Karpas-422 (cell line): ENCODE measurements at regions not wholly inside any gene's neighbourhood (a gene's known extent, or its start where the extent isn't known, plus 50 kb on each side); places are given as distances from the start of the nearest gene placed in this dataset.

Experiments
- DNase-seq: peaks from one replicate; pipeline ENCODE4 v3.0.0-alpha.2; 2015
- H2AFZ ChIP-seq: fragments of 200-600 bp; sonication (generic); 2 replicates; pipeline ENCODE4 v1.6.1; 2014; ENCODE audit warnings: antibody characterized with exemption, low read length, mixed read lengths
- H3K27ac ChIP-seq: fragments of 200-600 bp; sonication (generic); 2 replicates; pipeline ENCODE4 v1.5.1; 2014; ENCODE audit warnings: mild to moderate bottlenecking, low read length, moderate library complexity
- H3K27me3 ChIP-seq: fragments of 200-600 bp; sonication (generic); 2 replicates; pipeline ENCODE4 v1.6.1; 2014; ENCODE audit warnings: low read length, mixed read lengths
- H3K36me3 ChIP-seq: fragments of 200-600 bp; sonication (generic); 2 replicates; pipeline ENCODE4 v1.6.1; 2014; ENCODE audit warnings: low read length, mixed read lengths; ENCODE audit not compliant: insufficient read depth
- H3K4me1 ChIP-seq: fragments of 200-600 bp; sonication (generic); 2 replicates; pipeline ENCODE4 v1.6.1; 2014; ENCODE audit warnings: mild to moderate bottlenecking, low read length, mixed read lengths
- H3K4me2 ChIP-seq: fragments of 200-600 bp; sonication (generic); 2 replicates; pipeline ENCODE4 v1.6.1; 2014; ENCODE audit warnings: low read length, low read depth, mild to moderate bottlenecking; ENCODE audit not compliant: poor library complexity, severe bottlenecking
- H3K4me3 ChIP-seq: fragments of 200-600 bp; sonication (generic); 2 replicates; pipeline ENCODE4 v1.5.1; 2014; ENCODE audit warnings: mild to moderate bottlenecking, antibody characterized with exemption, low read length, mixed read lengths
- H3K79me2 ChIP-seq: fragments of 200-600 bp; sonication (generic); 2 replicates; pipeline ENCODE4 v1.6.1; 2014; ENCODE audit warnings: mild to moderate bottlenecking, low read length, mixed read lengths
- H3K9ac ChIP-seq: fragments of 200-600 bp; sonication (generic); 2 replicates; pipeline ENCODE4 v1.6.0; 2014; ENCODE audit warnings: low read length
- H3K9me2 ChIP-seq: fragments of 200-600 bp; sonication (generic), shearing (Covaris generic); replicated peaks from 2 replicates; pipeline ENCODE4 v1.6.0; 2014; ENCODE audit warnings: mild to moderate bottlenecking, low read length, moderate library complexity; ENCODE audit not compliant: insufficient read depth
- H3K9me3 ChIP-seq: fragments of 300-700, 200-600 bp; sonication (generic); 2 replicates; pipeline ENCODE4 v1.6.1; 2014; ENCODE audit warnings: low read length, mixed read lengths
- H4K20me1 ChIP-seq: fragments of 200-600 bp; sonication (generic); 2 replicates; pipeline ENCODE4 v1.6.1; 2014; ENCODE audit warnings: mild to moderate bottlenecking, antibody characterized with exemption, low read length, low read depth; ENCODE audit not compliant: insufficient read depth

DNA sequence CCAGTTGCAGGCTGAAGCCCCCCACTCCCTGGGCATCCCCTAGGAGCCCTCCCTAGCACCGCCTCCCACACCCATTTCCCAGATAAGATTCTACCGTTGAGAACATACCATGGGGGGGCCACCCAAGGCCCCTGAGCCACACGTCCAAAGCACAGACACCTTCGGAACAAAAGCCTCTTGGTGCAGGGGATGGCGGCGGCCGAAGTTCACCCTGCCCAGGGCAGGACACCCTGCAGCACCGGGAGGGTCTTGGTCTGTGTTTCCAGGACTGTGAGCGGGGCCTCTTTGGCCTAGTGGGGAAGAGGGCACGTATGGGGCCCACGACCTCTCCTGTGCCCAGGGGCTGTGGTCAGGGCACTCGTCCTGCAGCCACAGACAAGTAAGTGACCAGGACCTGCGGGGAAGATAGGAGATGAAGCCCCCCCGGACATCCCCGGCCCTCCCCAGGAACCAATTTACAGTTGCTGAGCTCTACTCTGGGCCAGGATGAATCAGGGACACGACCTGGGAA is 154.3 kb upstream of the C14orf180 start:
- H3K27me3 ChIP-seq = no peaks in the 10 kb centered on the region; the same call in 1 of the 2 replicates

DNA sequence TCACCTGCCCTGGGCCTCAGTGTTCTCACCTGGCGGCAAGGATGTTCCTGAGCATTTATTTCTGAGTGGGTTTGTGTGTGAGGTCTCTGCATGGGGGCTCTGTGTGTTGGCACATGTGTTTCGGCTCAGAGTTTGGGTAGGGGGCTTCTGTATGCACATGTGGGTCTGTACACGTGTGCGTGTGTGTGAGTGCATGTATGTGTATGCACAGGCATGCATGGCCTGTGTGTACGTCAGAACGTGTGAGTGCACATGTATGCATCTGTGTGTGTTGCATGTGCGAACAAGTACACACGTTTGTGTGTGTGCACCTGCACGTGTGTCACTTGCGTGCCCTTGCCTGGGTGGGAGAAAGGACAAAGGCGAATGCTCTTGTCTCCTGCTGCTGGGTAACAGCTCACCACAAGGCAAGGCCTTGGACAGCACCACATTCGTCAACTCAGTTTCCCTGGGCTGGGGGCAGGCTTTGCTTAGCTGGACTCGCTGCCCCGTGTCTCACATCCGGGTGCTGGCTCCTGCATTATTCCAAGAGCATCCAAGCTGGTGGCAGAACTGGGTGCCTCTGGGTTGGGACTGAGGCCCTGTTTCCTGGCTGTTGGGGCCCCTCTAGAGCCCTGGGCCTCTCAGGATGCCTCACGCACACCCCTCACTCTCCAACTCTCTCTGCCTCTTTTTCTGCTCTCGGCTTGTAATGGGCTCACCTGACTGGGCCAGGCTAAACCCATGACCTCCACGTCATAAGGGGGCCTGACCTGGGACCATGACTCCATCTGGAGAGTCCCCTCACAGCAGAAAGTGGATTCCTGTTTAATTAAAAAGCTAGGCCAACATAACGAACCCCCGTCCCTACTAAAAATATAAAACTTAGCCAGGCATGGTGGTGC is 153.6 kb upstream of the C14orf180 start:
- Histone ChIP-seq H4K20me1 (no peaks in the 10 kb centered on the region; the same call in 1 of the 2 replicates), H3K27ac (no peak overlapping the region), H3K9ac (no peak overlapping the region), H3K4me3 (no peak overlapping the region), H3K9me3 (no peaks in the 10 kb centered on the region), H3K4me1 (peaks cover 23% of the 10 kb centered on the region), H3K4me2 (no peak overlapping the region), H3K79me2 (no peaks in the 10 kb centered on the region), H3K36me3 (no peaks in the 10 kb centered on the region), H2AFZ (no peak overlapping the region), H3K27me3 (no peaks in the 10 kb centered on the region; the same call in 1 of the 2 replicates), H3K9me2 (no peaks in the 10 kb centered on the region)
- DNase-seq = no peak

More for the DNA sequence above, 154.3 kb upstream of the C14orf180 start:
- H4K20me1 ChIP-seq = no peaks in the 10 kb centered on the region; the same call in 1 of the 2 replicates
- no peaks in the 10 kb centered on the region for H3K36me3 ChIP-seq
- no peak overlapping the region for H3K4me3 ChIP-seq
- H3K79me2 ChIP-seq = no peaks in the 10 kb centered on the region
- H3K9me3 ChIP-seq = no peaks in the 10 kb centered on the region
- no peak overlapping the region for H3K27ac ChIP-seq
- no peak overlapping the region for H2AFZ ChIP-seq
- no peaks in the 10 kb centered on the region for H3K9me2 ChIP-seq
- peaks cover 29% of the 10 kb centered on the region for H3K4me1 ChIP-seq
- no peak overlapping the region for H3K9ac ChIP-seq
- DNase-seq = no peak
- H3K4me2 ChIP-seq = no peak overlapping the region

DNA sequence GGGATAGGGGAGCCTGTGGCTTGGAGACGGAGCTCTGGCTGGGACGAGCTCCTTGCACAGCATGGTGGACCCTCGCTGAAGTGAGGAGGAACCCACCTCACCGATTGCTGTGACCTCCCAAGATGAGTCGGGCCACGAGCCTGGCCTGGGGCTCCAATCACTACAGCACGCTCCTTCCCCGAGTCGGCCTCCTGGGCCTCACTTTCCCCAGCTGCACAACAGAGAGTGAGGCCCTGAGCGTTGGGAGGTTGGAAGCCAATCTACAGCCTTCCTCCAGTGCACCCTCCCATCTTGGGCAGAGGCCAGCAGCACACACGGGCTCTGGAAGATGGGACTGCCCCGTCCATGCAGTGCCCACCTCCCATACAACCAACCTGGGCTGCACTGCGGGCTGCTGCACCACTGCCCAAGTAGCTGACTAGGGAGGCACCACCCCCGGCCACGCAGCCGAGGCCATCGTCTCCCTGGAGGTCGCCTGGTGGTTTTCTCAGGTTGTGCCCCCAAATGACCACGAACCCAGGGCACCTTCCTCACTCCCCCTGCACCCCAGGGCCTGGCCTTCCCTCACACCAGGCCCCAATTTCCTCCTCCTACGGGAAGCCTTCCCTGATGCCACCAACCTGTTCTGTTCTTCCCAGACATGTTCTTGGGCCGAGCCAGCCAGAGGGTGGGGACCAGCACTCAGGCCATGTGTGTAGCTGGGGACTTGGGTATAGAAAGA is 152.3 kb upstream of the C14orf180 start:
- H3K9me2 ChIP-seq = no peaks in the 10 kb centered on the region
- H2AFZ ChIP-seq = no peak overlapping the region
- no peaks in the 10 kb centered on the region; the same call in 1 of the 2 replicates for H3K27me3 ChIP-seq
- no peaks in the 10 kb centered on the region for H3K79me2 ChIP-seq
- DNase-seq = no peak
- H4K20me1 ChIP-seq = no peaks in the 10 kb centered on the region; the same call in 1 of the 2 replicates
- no peak overlapping the region for H3K9ac ChIP-seq
- peaks cover 23% of the 10 kb centered on the region for H3K4me1 ChIP-seq
- H3K4me2 ChIP-seq = no peak overlapping the region
- no peak overlapping the region for H3K27ac ChIP-seq
- no peak overlapping the region for H3K4me3 ChIP-seq
- no peaks in the 10 kb centered on the region for H3K9me3 ChIP-seq
- no peaks in the 10 kb centered on the region for H3K36me3 ChIP-seq

DNA sequence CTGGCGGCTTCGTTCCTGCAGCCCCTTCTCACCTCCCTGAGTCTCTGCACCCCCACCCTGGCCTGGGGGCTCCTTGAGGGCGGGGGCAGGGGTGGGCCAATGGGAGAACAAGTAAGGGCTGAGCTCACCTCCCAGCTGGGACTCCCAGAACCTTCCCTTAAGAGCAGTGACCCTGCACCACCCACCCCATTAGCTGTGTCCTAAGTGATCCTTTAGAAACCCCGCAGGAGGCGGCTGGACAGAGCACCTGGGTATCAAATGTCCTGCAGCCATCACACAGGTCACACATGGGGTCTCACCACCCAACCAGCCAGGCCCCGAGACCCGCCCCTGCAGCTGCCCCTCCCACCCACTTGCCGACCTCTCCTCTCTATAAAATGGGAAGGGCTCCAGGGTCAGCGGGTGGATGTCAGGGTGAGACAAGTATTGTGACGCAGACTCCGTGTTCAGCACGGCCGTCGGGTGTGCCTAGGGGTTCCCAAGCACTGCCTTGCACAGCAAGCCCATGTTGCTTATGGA is 151.2 kb upstream of the C14orf180 start:
- H3K27ac ChIP-seq = no peak overlapping the region
- no peak overlapping the region for H3K9ac ChIP-seq
- H3K27me3 ChIP-seq = no peaks in the 10 kb centered on the region; the same call in 1 of the 2 replicates
- no peak overlapping the region for H3K4me3 ChIP-seq
- no peaks in the 10 kb centered on the region for H3K9me2 ChIP-seq
- no peaks in the 10 kb centered on the region for H3K36me3 ChIP-seq
- H3K9me3 ChIP-seq = no peaks in the 10 kb centered on the region
- no peaks in the 10 kb centered on the region for H3K79me2 ChIP-seq
- no peak for DNase-seq
- no peak overlapping the region for H2AFZ ChIP-seq
- peaks cover 23% of the 10 kb centered on the region for H3K4me1 ChIP-seq
- H3K4me2 ChIP-seq = no peak overlapping the region
- no peaks in the 10 kb centered on the region; the same call in 1 of the 2 replicates for H4K20me1 ChIP-seq

DNA sequence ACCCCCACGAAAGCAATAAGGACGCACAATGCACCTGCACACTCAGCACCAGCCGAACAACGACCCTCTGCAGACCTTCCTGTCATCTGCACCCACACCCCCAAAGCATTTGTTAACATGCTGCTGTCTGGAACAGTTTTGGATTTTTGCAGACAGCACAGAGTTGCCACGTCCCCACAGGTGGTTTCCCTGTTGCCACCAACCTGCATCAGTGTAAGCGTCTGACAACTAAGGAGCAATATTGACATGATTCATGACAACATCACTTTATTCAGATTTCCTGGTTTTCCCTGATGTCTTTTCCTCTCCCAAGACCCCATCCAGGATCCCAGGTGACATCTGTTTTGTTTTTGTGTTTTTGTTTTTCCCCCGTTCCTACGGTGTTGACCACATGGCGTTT is 150.7 kb upstream of the C14orf180 start:
- Histone ChIP-seq H3K4me3 (no peak overlapping the region), H3K9me3 (no peaks in the 10 kb centered on the region), H3K27me3 (no peaks in the 10 kb centered on the region; the same call in 1 of the 2 replicates), H3K79me2 (no peaks in the 10 kb centered on the region), H3K27ac (no peak overlapping the region), H3K9ac (no peak overlapping the region), H3K9me2 (no peaks in the 10 kb centered on the region), H2AFZ (no peak overlapping the region), H3K4me1 (peaks cover 23% of the 10 kb centered on the region), H3K36me3 (no peaks in the 10 kb centered on the region), H3K4me2 (no peak overlapping the region), H4K20me1 (no peaks in the 10 kb centered on the region; the same call in 1 of the 2 replicates)
- no peak for DNase-seq

DNA sequence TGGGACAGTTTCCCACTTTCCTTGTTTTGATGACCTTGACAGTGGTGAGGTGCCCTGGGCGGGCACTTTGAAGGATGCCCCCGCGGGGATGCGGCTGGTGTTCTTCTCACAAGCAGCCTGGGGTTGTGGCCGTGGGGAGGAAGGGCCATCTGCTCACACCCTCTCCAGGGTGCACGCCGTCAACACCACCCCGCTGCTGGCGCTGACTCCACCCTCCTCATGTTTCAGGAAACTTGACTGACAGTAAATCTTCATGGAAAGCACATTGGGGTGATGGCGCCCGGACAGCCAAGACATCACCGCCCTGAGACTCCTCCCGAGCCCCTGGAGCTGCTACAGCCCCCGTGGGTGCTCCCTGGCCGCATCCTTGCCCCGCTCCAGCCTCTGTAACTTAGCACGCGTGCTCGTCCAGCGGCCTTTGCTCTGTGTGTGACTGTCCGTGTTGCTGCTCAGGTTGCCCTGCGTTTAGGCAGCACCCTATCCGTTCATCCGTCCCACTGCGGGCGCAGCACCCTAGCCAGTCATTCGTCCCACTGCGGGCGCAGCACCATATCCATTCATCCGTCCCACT is 150.2 kb upstream of the C14orf180 start:
- H4K20me1 ChIP-seq = no peaks in the 10 kb centered on the region; the same call in 1 of the 2 replicates
- H3K4me3 ChIP-seq = no peak overlapping the region
- peaks cover 22% of the 10 kb centered on the region for H3K4me1 ChIP-seq
- no peak overlapping the region for H3K9ac ChIP-seq
- no peaks in the 10 kb centered on the region for H3K36me3 ChIP-seq
- H3K79me2 ChIP-seq = no peaks in the 10 kb centered on the region
- no peaks in the 10 kb centered on the region for H3K9me2 ChIP-seq
- no peaks in the 10 kb centered on the region; the same call in 1 of the 2 replicates for H3K27me3 ChIP-seq
- no peaks in the 10 kb centered on the region for H3K9me3 ChIP-seq
- DNase-seq = peak; percentile 60
- no peak overlapping the region for H3K27ac ChIP-seq
- H3K4me2 ChIP-seq = no peak overlapping the region
- H2AFZ ChIP-seq = no peak overlapping the region

DNA sequence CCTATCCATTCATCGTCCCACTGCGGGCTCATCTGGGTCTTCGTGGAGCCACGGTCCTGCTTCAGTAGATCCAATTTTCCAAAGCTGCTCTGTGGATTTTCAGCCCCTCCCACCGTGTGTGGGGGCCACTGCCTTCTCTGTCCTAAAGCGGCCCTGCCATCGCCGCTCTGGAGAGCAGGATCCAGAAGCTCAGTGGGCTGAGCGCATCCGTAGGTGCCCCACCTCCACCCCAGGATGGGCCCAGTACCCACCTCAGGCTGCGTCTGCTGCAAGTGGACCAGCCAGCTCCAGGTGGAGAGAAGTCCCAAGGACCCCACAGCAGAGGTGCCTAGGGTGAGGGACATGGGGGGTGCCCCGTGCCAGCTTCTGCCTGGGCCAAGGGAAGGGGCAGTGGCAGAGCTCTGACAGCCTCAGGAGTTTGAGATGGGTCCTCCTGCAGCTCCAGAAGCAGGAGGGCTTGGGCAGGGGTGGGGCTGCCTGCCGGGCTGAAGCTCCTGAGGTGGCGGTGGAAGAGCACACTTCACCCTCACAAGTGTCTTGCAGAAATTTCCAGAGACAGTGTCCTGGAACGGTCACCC is 148.1 kb upstream of the C14orf180 start:
- Histone ChIP-seq H2AFZ (no peak overlapping the region), H3K27ac (no peak overlapping the region), H4K20me1 (no peaks in the 10 kb centered on the region), H3K9me2 (no peaks in the 10 kb centered on the region), H3K4me2 (no peak overlapping the region), H3K4me1 (peaks cover 9% of the 10 kb centered on the region), H3K79me2 (no peaks in the 10 kb centered on the region), H3K9me3 (no peaks in the 10 kb centered on the region), H3K9ac (no peak overlapping the region), H3K36me3 (no peaks in the 10 kb centered on the region), H3K27me3 (no peaks in the 10 kb centered on the region), H3K4me3 (no peak overlapping the region)
- DNase-seq = no peak
